Keratinocyte (primary cell): ENCODE measurements at regions not wholly inside any gene's neighbourhood (a gene's known extent, or its start where the extent isn't known, plus 50 kb on each side); places are given as distances from the start of the nearest gene placed in this dataset.

Experiments used
- CTCF ChIP-seq, 3 experiments: IDR thresholded peaks in 1 of 3; conservative IDR thresholded peaks in 1 of 3; optimal IDR thresholded peaks in 1 of 3; 2 replicates in 2 of 3; 3 replicates in 1 of 3; pipeline versions ENCODE3 to v1.5.1; 2011; ENCODE audit warnings: low read length in 3 of 3, mild to moderate bottlenecking in 3 of 3, moderate library complexity in 2 of 3, control low read depth in 1 of 3, inconsistent platforms in 1 of 3; ENCODE audit not compliant: insufficient read depth in 2 of 3; ENCODE audit errors: extremely low read depth in 1 of 3
- EZH2 ChIP-seq: IDR thresholded peaks from one replicate; pipeline ENCODE4 v1.6.1; 2012; ENCODE audit warnings: inconsistent platforms, mild to moderate bottlenecking, low read length, moderate library complexity

GRCh38 chr2:890214-890613, 60.4 kb upstream of the SNTG2 start:
- no peak for TF ChIP-seq EZH2
- no peak for TF ChIP-seq CTCF (optimal IDR thresholded peaks at IDR 0.05 in 1 of 3, IDR thresholded peaks at IDR 0.05 in 1 of 3, conservative IDR thresholded peaks at IDR 0.05 in 1 of 3; ENCODE audit: extremely low read depth in 1 of 3, insufficient read depth in 2 of 3, low read length in 3 of 3)
